ENCODE measurements at regions not wholly inside any gene's neighbourhood (a gene's known extent, or its start where the extent isn't known, plus 50 kb on each side); places are given as distances from the start of the nearest gene placed in this dataset.

DNA sequence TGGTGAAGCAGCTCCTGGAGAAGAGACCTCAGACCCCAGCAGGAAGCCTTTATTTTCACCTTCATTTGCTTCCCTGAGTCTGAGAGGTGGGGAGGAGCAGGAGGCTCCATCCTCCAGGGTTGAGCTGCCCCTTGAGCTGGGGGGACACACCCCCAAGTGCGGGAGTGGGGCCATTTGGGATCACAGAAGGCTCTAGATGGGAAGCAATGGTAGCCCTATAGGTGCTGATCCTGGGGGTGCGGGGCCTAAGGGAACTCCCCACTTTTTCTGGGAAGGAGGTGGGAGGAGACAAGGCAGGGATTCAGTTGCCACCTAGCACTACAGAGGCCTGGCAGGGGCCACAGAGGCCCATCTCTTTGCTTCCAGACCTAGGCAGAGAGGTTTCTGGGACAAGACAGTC lies 247.9 kb upstream of the CSF3R start:
- Histone ChIP-seq H3K27ac (no peak overlapping the region), H3K9me3 (replicated peaks) (no peaks in the 10 kb centered on the region), H3K36me3 (no peaks in the 10 kb centered on the region), H3K27me3 (replicated peaks) (peaks cover 3% of the 10 kb centered on the region; the same call in 1 of the 2 replicates), H3K4me3 (no peak overlapping the region), H3K4me1 (replicated peaks) (no peaks in the 10 kb centered on the region)
- no peak for DNase-seq (ENCODE audit: low read depth in 1 of 2, low spot score in 2 of 2)

GRCh38 chr1:36729716-36730510 lies 247.2 kb upstream of the CSF3R start:
- H3K9me3 ChIP-seq (replicated peaks): no peaks in the 10 kb centered on the region
- DNase-seq (ENCODE audit: low read depth in 1 of 2, low spot score in 2 of 2): no peak

DNA sequence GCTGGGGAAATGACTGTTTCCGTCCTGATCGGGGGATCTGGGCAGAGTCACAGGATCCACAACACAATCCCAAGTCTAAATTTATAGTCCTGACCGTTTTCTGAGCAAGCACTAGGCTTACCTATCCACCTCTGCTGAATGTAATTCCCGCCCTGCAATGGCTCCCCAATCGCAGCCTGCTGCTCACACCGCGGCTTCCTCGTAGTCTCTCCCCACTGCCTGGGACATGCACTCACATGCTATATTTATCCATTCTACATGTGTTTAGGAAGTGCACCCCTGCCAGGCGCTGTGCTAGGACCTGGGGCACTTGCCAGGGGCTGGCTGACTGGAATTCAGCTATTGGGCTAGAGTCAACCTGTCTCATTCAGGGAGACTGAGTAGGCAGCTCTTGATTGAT lies 246.6 kb upstream of the CSF3R start:
- Histone ChIP-seq H3K4me3 (no peak overlapping the region), H3K36me3 (no peaks in the 10 kb centered on the region), H3K27me3 (replicated peaks) (peaks cover 3% of the 10 kb centered on the region; the same call in 1 of the 2 replicates), H3K9me3 (replicated peaks) (no peaks in the 10 kb centered on the region), H3K27ac (no peak overlapping the region), H3K4me1 (replicated peaks) (no peaks in the 10 kb centered on the region)
- no peak for DNase-seq (ENCODE audit: low read depth in 1 of 2, low spot score in 2 of 2)

More at GRCh38 chr1:36729716-36730510, 247.2 kb upstream of the CSF3R start:
- H3K27ac ChIP-seq: no peak overlapping the region
- H3K4me1 ChIP-seq (replicated peaks): no peaks in the 10 kb centered on the region
- H3K4me3 ChIP-seq: no peak overlapping the region
- no peaks in the 10 kb centered on the region for H3K36me3 ChIP-seq
- peaks cover 3% of the 10 kb centered on the region; the same call in 1 of the 2 replicates for H3K27me3 ChIP-seq (replicated peaks)

DNA sequence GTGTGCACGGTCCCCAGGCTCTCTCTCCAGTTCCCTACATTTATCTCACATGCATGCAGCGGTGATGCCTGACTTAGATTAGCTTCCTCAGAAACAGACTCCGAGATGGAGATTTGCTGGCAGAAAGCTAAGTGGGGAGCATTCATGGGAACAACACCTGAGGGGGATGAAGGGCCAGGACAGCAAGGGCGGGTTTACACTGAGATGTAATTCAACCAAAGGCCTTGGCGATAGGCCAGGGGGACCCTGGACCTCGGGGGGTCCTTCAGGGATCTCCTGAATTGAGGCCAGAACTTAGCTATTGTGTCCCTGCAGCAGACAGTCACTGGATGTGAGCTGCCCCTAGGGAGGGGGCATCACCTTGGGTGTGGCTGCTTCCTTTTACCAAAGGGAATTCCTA lies 246.1 kb upstream of the CSF3R start:
- Histone ChIP-seq H3K4me3 (no peak overlapping the region), H3K27me3 (replicated peaks) (peaks cover 3% of the 10 kb centered on the region; the same call in 1 of the 2 replicates), H3K36me3 (no peaks in the 10 kb centered on the region), H3K9me3 (replicated peaks) (no peaks in the 10 kb centered on the region), H3K27ac (no peak overlapping the region), H3K4me1 (replicated peaks) (no peaks in the 10 kb centered on the region)
- no peak for DNase-seq (ENCODE audit: low read depth in 1 of 2, low spot score in 2 of 2)

DNA sequence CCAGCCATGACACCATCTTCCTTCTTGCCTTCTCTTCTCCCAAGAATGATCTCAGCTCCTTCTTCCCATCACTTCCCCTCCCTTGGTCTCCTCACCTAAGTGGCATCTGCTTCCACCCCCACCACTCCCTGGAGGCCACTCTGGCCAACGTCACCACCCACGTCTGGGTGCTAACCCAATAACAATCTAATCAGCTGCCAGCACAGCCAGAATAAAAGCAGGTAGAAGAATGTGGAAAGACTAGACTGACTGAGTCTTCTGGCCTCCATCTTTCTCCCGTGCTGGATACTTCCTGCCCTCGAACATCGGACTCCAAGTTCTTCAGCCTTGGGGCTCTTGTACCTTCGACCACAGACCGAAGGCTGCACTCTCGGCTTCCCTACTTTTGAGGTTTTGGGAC lies 245.3 kb upstream of the CSF3R start:
- Histone ChIP-seq H3K27ac (no peak overlapping the region), H3K27me3 (replicated peaks) (peaks cover 3% of the 10 kb centered on the region; the same call in 1 of the 2 replicates), H3K36me3 (no peaks in the 10 kb centered on the region), H3K9me3 (replicated peaks) (no peaks in the 10 kb centered on the region), H3K4me3 (no peak overlapping the region), H3K4me1 (replicated peaks) (no peaks in the 10 kb centered on the region)
- no peak for DNase-seq (ENCODE audit: low read depth in 1 of 2, low spot score in 2 of 2)

DNA sequence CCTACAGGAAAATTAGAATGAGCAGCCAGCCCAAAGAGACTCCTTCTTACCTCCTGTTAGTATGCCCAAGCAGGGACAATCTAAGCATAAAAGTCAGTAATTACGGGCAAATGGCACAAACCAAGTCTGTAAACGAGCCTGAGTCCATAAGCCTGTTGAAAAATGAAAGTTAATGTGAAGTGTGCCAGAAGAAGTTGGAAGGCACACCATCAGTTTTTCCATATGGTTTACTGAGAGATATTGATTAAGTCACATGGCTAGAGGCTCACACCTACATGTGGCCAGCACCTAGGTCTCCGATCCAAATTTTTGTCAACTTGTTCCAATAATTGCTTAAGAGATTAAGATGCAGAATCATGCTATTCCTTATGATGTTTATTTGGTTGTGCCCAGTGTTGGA lies 242.4 kb upstream of the CSF3R start:
- Histone ChIP-seq H3K27ac (no peak overlapping the region), H3K27me3 (replicated peaks) (peaks cover 6% of the 10 kb centered on the region), H3K9me3 (replicated peaks) (no peaks in the 10 kb centered on the region), H3K4me1 (replicated peaks) (no peaks in the 10 kb centered on the region), H3K4me3 (no peak overlapping the region), H3K36me3 (no peaks in the 10 kb centered on the region)
- no peak for DNase-seq (ENCODE audit: low read depth in 1 of 2, low spot score in 2 of 2)

- Histone ChIP-seq H3K27ac (no peak overlapping the region), H3K27me3 (replicated peaks) (peaks cover 5% of the 10 kb centered on the region), H3K9me3 (replicated peaks) (no peaks in the 10 kb centered on the region), H3K4me1 (replicated peaks) (no peaks in the 10 kb centered on the region), H3K36me3 (no peaks in the 10 kb centered on the region), H3K4me3 (no peak overlapping the region)
- DNase-seq (ENCODE audit: low read depth in 1 of 2, low spot score in 2 of 2): no peak
Measured at GRCh38 chr1:36723813-36724212, 241.1 kb upstream of the CSF3R start.

DNA sequence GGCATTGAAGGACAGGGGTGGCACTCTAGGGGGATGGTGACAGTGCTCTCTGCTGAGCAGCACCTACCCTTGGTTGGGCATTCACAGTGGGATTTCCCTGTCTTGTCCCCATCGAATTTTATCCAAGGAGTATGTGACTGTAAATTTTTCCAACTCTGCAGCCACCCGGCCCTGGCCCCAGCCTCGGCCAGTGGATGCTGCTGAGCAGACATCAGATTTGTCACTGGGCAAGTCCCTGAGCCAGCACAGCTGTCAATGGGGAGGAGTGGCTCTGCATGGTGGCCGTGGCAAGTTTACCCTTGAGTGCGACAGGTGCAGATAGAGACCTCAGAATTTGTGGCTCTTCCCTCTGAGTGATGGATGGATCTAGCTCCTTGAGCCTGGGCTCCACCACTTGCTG lies 240.2 kb upstream of the CSF3R start:
- Histone ChIP-seq H3K4me1 (replicated peaks) (no peaks in the 10 kb centered on the region), H3K27me3 (replicated peaks) (peaks cover 4% of the 10 kb centered on the region), H3K9me3 (replicated peaks) (no peaks in the 10 kb centered on the region), H3K4me3 (no peak overlapping the region), H3K36me3 (no peaks in the 10 kb centered on the region), H3K27ac (no peak overlapping the region)
- no peak for DNase-seq (ENCODE audit: low read depth in 1 of 2, low spot score in 2 of 2)

DNA sequence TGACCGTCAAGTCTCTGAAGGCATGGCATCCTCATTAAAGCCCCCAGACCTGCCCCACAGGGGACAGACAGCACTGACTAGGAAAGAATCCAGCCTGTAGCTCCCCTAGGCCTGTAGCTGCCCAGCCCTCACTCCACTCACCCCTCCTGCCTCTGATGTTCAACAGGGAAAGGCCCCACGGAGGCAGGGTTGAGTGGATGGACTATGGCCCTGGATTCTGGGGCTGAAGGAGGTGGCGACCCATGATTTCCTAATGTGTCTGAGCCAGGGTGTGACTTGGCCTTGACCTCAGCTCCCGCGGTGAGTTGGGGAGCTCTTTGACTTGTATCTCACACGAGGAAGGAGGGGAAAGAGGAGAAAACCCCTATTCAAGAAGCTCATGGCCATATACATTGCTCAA lies 238.5 kb upstream of the CSF3R start:
- no peaks in the 10 kb centered on the region for H3K4me1 ChIP-seq (replicated peaks)
- peaks cover 11% of the 10 kb centered on the region for H3K27me3 ChIP-seq (replicated peaks)

GRCh38 chr1:36717431-36717830 lies 234.7 kb upstream of the CSF3R start:
- no peak for DNase-seq (ENCODE audit: low read depth in 1 of 2, low spot score in 2 of 2)
- peaks cover 21% of the 10 kb centered on the region for H3K27me3 ChIP-seq (replicated peaks)
- H3K4me1 ChIP-seq (replicated peaks): no peaks in the 10 kb centered on the region
- no peak overlapping the region for H3K27ac ChIP-seq
- H3K36me3 ChIP-seq: no peaks in the 10 kb centered on the region
- H3K4me3 ChIP-seq: no peak overlapping the region
- H3K9me3 ChIP-seq (replicated peaks): no peaks in the 10 kb centered on the region

More for the DNA sequence above, 238.5 kb upstream of the CSF3R start:
- DNase-seq (ENCODE audit: low read depth in 1 of 2, low spot score in 2 of 2): no peak
- no peaks in the 10 kb centered on the region for H3K9me3 ChIP-seq (replicated peaks)
- no peak overlapping the region for H3K27ac ChIP-seq
- H3K36me3 ChIP-seq: no peaks in the 10 kb centered on the region
- no peak overlapping the region for H3K4me3 ChIP-seq

DNA sequence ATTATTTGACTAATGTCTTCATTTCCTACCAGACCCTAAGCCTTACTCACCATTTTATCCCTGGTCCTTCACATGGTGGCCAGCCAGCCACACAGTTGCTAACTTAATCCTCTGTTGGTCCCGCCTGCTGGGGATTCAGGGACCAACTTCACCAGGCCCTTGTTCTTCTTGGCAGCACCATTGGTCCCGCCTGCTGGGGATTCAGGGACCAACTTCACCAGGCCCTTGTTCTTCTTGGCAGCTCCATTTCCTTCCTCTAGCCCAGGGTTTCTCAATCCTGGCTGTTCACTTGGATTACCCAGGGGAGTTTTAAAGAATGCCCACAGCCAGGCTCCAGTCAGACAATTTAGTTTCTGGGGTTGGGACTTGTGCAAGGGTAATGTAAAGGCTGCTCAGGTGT lies 233.1 kb upstream of the CSF3R start:
- H3K4me3 ChIP-seq: no peak overlapping the region
- H3K27me3 ChIP-seq (replicated peaks): peaks cover 31% of the 10 kb centered on the region
- H3K9me3 ChIP-seq (replicated peaks): no peaks in the 10 kb centered on the region
- no peaks in the 10 kb centered on the region for H3K4me1 ChIP-seq (replicated peaks)
- no peak overlapping the region for H3K27ac ChIP-seq
- DNase-seq (ENCODE audit: low read depth in 1 of 2, low spot score in 2 of 2): no peak
- H3K36me3 ChIP-seq: no peaks in the 10 kb centered on the region

DNA sequence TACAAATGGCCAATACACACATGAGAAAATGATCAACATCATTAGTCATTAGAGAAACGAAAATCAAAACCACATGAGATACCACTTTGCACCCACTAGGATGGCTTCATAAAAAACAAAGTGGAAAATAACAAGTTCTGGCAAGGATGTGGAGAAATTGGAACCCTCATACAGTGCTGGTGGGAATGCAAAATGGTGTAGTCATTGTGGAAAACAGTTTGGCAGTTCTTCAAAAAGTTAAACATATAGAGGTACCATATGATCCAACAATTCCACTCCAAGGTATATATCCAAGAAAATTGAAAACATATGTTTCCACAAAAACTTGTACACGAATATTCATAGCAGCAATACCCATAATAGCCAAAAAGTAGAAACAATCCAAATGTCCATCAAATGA lies 231.6 kb upstream of the CSF3R start:
- Histone ChIP-seq H3K4me3 (no peak overlapping the region), H3K9me3 (replicated peaks) (no peaks in the 10 kb centered on the region), H3K4me1 (replicated peaks) (no peaks in the 10 kb centered on the region), H3K27me3 (replicated peaks) (peaks cover 30% of the 10 kb centered on the region), H3K36me3 (no peaks in the 10 kb centered on the region), H3K27ac (no peak overlapping the region)
- no peak for DNase-seq (ENCODE audit: low read depth in 1 of 2, low spot score in 2 of 2)

DNA sequence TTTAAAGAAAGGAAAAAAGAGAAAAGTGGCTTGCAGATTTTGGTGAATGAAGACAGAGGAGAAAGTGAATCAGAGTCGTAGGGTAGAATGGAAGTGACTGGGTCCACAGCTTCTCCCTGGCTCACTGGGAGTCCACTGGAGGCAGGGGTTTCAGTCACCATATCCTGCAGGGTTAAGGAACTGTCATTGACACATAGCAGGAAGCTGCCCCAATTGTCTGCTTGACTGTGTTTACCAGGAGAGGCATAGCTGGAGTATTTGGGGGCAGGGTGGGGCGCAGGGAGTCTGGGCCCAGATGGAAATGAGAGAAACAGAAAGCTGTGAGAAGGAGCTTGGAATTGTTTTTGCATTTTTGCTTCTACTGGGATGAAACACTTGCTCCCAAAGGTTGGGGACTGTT lies 228.8 kb upstream of the CSF3R start:
- no peak for DNase-seq (ENCODE audit: low read depth in 1 of 2, low spot score in 2 of 2)
- H3K4me1 ChIP-seq (replicated peaks): no peaks in the 10 kb centered on the region
- H3K36me3 ChIP-seq: no peaks in the 10 kb centered on the region
- no peak overlapping the region for H3K4me3 ChIP-seq
- H3K27ac ChIP-seq: no peak overlapping the region
- H3K27me3 ChIP-seq (replicated peaks): peaks cover 27% of the 10 kb centered on the region
- no peaks in the 10 kb centered on the region for H3K9me3 ChIP-seq (replicated peaks)

GRCh38 chr1:36710951-36711350 lies 228.2 kb upstream of the CSF3R start:
- Histone ChIP-seq H3K27ac (no peak overlapping the region), H3K27me3 (replicated peaks) (peaks cover 27% of the 10 kb centered on the region), H3K36me3 (no peaks in the 10 kb centered on the region), H3K4me1 (replicated peaks) (no peaks in the 10 kb centered on the region), H3K4me3 (no peak overlapping the region), H3K9me3 (replicated peaks) (no peaks in the 10 kb centered on the region)
- no peak for DNase-seq (ENCODE audit: low read depth in 1 of 2, low spot score in 2 of 2)
